CD4-positive, alpha-beta T cell treated with Interleukin-4 for 4 hours (primary cell): ENCODE measurements at regions not wholly inside any gene's neighbourhood (a gene's known extent, or its start where the extent isn't known, plus 50 kb on each side); places are given as distances from the start of the nearest gene placed in this dataset.

ENCODE experiments used
- DNase-seq: peaks from one replicate; pipeline ENCODE4 v3.0.0-alpha.2; 2020

DNA sequence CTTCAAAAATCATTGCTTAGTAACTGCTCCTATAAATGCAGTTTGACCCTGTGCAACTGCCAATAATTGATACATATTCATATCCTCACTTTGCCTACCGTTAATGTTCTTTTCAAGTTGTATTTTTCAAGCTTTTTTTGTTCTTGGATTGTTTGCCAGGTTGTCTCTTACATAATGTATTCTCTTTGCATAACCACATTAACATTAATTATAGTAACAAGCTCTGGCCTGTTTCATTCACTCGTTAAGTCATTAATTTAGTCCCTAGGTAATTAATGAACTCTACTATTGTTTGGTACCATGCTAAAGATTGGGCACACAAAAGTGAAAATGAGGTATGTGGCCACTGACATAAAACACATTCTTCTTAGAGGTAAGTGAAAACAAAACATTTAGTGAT is 1338.8 kb downstream of the NSUN3 start:
- no peak for DNase-seq

GRCh38 chr3:95407709-95408463 is 1345.0 kb downstream of the NSUN3 start:
- no peak for DNase-seq

DNA sequence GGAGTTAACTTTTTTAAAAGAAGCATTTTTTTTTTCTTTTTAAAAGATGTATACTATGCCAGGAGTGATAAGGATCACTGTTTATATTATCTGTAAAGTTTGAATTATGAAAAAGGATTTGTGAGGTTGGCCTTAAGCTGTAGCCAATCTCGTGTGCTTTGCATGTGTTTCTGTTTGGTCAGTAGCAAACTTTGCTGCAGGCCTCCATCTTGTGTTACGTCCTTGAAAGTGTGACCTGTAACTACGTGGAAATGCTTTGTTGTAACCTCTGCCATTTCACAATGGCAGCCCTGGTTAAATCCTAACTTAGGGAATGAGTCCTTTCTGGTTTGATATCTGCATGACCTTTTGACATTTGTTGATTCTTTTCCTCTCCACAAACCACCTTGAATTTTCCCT is 1345.6 kb downstream of the NSUN3 start:
- DNase-seq: no peak

DNA sequence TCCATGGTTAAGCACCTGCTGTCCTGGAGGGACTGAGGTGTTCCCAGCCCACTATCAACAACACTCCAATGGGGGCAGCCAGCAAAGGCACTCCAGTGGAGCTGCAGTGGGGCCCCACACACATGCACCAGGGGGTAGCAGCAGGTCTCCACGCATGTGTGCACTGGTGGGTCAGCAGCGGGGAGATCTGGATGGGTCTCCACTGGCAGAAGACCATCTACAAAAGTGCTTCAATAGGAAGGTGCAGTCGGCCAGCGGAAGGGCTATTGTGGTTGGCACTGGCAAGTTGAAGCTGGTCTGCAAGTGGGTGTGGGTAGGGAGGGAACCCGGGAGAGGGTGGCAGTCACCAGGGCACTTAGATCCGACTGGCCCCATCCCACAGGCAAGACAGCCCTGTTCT is 1355.4 kb downstream of the NSUN3 start:
- no peak for DNase-seq

DNA sequence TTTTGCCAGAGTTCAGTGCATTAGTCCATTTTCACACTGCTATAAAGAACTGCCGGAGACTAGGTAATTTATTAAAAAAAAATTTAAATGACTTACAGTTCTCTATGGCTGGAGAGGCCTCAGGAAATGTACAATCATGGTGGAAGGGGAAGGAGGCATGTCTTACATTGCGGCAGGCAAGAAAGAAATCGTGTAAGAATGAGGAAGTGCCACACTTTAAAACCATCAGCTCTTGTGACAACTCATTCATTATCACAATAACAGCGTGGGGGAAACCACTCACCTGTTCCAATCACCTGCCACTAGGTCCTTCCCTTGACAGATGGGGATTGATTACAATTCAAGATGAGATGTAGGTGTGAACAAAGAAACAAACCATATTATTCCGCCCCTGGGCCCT is 1361.4 kb downstream of the NSUN3 start:
- no peak for DNase-seq

- DNase-seq: no peak
Measured at GRCh38 chr3:95434491-95434890, 1371.6 kb downstream of the NSUN3 start.

DNA sequence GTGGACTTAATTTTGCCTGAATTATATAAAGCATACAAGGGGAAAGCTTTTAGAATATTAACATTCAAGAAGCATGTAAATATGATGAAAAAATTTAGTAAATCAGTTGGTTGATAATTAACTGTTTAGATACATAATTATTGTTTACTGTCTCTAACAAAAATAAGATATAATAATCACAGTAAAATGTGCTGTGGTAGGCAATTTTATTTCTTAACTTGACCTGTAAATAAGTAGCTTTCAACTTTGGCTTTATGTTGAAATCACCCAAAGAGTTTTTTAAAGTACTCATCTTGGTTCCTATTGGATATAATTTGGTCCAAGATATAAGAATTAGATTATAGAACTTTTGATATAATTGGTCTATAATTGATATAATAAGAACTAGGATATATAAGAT is 1374.5 kb downstream of the NSUN3 start:
- DNase-seq: no peak

GRCh38 chr3:95438274-95438673 is 1375.4 kb downstream of the NSUN3 start:
- no peak for DNase-seq

DNA sequence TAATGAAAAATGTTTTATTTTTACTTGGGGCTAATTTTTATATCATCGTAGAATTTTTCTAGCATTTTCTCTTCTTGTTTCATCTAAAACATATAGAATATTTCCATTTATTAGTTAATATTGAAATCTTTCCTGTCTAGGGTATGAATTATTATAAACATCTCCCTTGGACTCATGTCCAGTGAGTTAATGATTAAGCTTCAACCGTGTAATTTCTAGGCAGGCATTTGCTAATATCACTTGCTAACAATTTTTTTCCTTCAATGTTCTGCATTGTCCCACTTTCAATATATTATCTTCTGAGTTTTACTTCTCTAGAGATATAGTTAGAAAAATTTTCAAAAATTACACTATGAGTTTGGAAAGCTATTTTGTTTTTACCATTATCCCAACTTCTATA is 1371.6 kb upstream of the EPHA6 start:
- DNase-seq: no peak

- DNase-seq: no peak
Measured at GRCh38 chr3:95449841-95450240, 1364.6 kb upstream of the EPHA6 start.

GRCh38 chr3:95453242-95453641 is 1361.2 kb upstream of the EPHA6 start:
- no peak for DNase-seq

DNA sequence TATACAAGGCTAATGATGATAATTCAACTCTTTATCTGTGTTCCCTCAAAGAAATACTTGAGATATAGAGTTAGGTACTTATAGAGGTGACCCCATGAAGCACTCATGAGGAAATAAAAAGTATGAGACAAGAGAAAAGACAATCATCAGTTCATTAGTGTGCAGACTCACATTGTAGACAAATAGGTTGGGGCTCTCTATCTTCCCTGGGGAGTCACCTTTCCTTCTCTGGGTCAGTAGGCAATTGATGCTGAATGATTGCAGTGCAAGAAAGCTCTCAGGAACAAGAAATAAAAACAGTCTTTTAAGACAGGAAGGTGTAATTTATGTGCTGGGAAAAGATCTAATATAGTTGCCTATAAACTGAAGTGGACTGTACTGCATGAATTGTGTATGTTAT is 1357.6 kb upstream of the EPHA6 start:
- DNase-seq: no peak

DNA sequence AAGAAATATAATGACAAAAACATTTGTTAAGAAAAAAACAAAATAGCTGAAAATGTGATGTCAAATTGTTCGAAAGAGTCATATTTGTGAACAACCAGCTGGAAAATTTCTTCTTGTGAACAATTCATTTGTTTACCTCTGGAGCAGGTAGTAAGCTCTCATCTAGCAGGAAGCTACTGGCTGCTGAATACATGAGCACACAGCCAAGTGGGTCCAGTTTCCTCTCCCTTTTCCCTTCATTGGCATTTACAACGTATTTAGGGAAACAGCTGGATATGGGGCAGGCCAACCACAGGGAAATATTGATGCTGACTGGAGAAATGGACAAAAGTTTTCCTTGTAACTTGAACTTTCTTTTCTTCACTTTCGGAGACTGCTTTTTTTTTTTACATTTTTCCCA is 1354.7 kb upstream of the EPHA6 start:
- DNase-seq: no peak

- no peak for DNase-seq
Measured at GRCh38 chr3:95460274-95460673, 1354.1 kb upstream of the EPHA6 start.

DNA sequence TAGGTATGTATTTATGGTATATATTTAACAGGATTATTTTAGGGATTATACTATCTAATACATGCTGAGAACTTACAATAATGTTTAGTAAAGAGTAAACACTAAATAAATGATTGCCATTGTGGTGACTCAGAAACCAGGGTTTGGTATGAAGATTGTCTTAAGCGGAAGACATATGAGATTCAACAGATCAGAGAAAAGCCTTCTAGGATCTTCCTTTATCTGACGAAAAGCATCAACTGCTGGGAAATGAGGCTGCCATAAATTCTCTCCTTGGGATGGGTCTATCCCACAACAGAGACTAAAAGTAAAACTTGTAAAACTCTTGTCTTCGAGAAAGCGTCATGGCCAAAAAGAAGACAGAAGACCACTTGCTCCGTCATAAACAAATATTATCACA is 1352.2 kb upstream of the EPHA6 start:
- no peak for DNase-seq

DNA sequence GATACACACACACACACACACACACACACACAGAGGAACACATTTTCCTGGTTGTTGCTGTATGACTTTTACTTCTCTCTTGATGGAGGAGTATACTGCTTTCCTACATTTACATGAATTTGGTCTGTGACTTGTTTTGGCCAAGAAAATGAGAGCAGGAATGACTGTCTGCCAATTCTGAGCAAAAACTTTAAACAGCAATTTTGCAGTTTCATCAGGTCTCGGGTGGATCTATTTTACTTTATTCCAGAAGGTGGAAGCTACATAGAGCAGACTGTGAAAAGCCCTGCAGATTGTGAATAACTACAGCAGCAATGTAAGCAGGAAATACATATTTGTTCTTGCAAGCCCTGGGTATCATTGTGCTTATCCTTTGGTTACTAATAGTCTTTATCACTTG is 1350.0 kb upstream of the EPHA6 start:
- DNase-seq: no peak

- DNase-seq: no peak
Measured at GRCh38 chr3:95468331-95468730, 1346.1 kb upstream of the EPHA6 start.

DNA sequence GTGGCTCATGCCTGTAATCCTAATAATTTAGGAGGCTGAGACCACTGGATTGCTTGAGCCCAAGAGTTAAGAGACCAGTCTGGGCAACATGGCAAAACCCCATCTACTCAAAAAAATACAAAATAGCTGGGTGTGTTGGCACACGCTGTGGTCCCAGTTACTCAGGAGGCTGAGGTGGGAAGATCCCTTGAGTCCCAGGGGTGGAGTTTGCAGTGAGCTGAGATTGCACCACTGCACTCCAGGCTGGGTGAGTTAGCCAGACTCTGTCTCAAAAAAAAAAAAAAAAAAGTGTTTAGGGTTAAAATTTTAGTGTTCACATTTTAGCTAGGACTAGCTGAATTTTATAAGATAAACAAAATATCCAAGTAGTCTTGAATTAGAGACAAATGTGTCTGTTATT is 1340.1 kb upstream of the EPHA6 start:
- no peak for DNase-seq

GRCh38 chr3:95476534-95476933 is 1337.9 kb upstream of the EPHA6 start:
- DNase-seq: no peak

- no peak for DNase-seq
Measured at GRCh38 chr3:95506174-95506573, 1308.2 kb upstream of the EPHA6 start.

GRCh38 chr3:95508124-95508523 is 1306.3 kb upstream of the EPHA6 start:
- no peak for DNase-seq

DNA sequence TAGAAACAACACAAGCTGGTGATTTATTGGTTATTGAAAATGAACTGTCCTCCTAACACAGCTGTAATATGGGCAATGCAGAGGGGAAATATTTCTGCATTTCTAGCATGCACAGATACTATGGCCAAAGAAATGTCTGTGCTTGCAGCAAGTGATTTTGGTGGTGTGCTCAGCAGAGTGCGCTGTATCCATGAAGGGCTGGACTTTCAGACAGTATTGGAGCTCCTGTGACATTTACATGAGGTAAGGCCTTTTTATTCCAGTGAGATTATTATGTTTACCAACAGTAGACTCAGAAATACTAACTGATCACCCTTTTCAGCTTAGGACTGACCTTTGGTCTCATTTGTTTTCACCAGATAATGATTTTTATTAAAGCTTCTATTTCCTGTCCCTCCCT is 1302.6 kb upstream of the EPHA6 start:
- no peak for DNase-seq

DNA sequence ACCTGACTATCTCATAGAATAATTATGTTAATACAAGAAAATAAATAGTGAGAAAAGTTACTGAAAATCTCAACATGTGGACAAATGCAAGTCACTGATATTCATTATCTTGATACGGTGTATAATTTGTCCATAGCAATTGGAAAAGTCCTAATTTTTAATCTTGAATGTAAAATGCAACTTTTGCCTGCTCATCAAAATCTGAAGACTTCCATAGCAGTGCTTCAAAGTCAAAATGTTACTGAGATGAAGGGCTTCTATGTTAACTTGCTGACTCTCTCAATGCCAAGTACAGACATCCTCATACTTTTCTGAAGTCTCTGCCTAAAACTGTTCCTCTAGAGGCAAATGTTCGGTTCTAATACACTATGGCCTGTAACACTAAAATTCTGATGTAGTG is 1300.1 kb upstream of the EPHA6 start:
- no peak for DNase-seq

- DNase-seq: no peak
Measured at GRCh38 chr3:95521396-95521795, 1293.0 kb upstream of the EPHA6 start.

DNA sequence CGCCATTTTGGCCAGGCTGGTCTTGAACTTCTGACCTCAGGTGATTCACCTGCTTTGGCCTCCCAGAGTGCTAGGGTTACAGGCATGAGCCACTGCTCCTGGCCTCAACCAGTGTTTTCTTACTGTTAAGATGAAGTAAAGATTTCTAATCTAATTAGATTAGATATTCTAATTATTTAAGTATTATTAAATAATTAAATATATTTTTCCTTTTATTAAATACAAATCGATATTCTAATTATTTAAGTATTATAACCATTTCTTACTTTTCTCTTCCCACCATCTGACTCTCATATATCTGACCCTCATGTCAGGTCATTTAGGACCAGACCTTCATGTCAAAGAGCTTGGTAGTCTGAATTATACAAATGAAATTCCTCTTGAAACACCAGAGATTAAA is 1291.9 kb upstream of the EPHA6 start:
- DNase-seq: no peak
